ENCODE measurements at regions not wholly inside any gene's neighbourhood (a gene's known extent, or its start where the extent isn't known, plus 50 kb on each side); places are given as distances from the start of the nearest gene placed in this dataset.
A peak's percentile ranks its signal among the peaks of the same experiment; 100 is the strongest.

DNA sequence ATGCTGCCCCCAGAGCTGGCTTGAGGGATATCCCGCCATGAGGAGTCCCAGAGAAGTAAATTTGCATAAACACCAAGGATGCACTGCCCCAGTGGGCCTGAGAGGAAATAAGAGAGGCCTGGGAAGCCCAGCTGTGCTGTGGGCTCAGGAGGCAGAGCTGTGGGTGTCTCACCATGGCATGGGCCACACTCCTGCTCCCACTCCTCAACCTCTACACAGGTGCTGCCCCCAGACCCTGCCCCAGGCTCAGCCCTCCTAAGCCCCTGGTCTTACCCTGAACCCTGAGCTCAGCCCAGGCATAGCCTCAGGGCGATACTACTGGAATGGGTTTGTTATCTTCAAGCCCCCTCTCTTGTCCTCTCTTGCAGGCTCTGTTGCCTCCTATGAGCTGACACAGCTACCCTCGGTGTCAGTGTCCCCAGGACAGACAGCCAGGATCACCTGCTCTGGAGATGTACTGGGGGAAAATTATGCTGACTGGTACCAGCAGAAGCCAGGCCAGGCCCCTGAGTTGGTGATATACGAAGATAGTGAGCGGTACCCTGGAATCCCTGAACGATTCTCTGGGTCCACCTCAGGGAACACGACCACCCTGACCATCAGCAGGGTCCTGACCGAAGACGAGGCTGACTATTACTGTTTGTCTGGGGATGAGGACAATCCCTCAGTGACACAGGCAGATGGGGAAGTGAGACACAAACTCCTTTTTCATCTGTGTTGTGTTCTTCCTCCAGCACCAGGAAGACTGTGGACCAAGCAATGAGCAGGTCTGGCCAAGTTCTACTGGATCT lies 59.9 kb downstream of the GGTLC2 start:
- DNase-seq (ENCODE audit: low spot score) = peak; percentile 22
- H3K4me3 ChIP-seq = no peak overlapping the region
- TF ChIP-seq, protein P1, sequence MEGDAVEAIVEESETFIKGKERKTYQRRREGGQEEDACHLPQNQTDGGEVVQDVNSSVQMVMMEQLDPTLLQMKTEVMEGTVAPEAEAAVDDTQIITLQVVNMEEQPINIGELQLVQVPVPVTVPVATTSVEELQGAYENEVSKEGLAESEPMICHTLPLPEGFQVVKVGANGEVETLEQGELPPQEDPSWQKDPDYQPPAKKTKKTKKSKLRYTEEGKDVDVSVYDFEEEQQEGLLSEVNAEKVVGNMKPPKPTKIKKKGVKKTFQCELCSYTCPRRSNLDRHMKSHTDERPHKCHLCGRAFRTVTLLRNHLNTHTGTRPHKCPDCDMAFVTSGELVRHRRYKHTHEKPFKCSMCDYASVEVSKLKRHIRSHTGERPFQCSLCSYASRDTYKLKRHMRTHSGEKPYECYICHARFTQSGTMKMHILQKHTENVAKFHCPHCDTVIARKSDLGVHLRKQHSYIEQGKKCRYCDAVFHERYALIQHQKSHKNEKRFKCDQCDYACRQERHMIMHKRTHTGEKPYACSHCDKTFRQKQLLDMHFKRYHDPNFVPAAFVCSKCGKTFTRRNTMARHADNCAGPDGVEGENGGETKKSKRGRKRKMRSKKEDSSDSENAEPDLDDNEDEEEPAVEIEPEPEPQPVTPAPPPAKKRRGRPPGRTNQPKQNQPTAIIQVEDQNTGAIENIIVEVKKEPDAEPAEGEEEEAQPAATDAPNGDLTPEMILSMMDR (IDR thresholded peaks at IDR 0.05) = no peak
- H3K27ac ChIP-seq = no peak overlapping the region

DNA sequence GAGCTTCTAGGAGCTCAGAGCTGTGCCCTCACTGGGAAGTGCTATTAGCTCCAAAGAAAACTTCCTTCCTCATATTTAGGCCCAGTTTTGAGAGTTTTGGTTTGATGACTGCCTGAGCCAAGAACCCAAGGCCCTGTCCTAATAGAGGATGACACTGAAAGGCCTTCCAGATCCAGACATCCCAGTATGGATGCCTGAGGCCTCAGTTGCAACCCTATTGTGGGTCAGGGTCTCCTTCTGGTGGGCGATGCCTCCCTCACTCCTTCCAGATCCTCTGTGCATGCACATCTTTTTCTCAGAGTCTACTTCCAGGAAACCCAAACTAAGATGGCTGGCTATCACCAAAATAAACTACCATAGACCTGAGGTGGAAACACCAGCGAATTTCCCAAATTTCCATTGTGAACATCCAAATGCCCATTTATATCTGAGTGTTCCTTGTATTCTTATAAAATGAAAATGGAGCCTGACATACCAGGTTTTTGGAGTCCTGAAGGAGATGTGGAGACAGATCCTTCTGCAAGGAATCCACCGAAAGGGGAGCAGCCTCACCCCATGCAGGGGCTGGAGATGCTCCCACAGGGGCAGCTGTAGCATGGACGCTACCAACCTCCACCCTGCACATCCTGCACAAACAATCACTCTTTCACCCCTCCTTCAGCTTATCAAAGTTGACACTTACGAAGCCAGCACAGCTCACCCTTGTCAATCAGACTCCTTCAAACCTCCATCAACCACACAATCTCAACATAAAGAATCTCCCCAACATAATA lies 61.1 kb downstream of the GGTLC2 start:
- peak; percentile 31 for DNase-seq (ENCODE audit: low spot score)
- Histone ChIP-seq H3K4me3 (no peak overlapping the region), H3K27ac (no peak overlapping the region)
- TF ChIP-seq, protein P1 (IDR thresholded peaks at IDR 0.05) = no peak

DNA sequence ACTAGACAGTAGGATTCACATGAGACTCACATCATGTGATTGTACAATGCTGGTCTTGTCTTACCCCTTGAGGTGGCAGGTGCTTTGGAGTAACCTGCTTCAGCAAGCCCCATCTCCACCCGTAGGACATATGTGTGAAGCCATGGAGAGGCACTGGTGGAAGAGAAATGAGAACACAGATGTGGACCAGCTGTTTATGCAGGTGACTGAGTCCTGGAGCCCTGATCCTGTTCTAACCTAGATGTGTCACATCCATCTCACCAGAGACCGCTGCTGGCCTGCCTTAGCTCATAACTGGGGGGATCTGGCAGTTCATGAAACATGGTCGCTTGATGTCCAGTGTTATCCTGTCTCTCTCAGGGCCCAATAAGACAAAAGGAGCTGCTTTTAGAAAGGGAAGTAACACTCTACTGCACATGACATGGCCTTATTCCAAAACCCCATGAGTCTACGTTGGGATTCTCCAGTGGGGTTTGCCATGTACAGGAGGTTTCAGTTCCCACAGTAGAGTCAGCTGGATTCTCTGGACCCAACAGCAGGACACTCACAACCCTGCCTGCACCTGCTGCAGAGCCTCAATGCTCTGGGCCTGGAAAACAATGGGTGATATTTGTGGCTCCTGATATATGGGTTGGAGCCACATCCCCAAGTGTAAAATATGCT lies 62.0 kb downstream of the GGTLC2 start:
- Histone ChIP-seq H3K27ac (no peak overlapping the region), H3K4me3 (no peak overlapping the region)
- TF ChIP-seq, protein P1 (IDR thresholded peaks at IDR 0.05) = no peak
- peak; percentile 41 for DNase-seq (ENCODE audit: low spot score)

DNA sequence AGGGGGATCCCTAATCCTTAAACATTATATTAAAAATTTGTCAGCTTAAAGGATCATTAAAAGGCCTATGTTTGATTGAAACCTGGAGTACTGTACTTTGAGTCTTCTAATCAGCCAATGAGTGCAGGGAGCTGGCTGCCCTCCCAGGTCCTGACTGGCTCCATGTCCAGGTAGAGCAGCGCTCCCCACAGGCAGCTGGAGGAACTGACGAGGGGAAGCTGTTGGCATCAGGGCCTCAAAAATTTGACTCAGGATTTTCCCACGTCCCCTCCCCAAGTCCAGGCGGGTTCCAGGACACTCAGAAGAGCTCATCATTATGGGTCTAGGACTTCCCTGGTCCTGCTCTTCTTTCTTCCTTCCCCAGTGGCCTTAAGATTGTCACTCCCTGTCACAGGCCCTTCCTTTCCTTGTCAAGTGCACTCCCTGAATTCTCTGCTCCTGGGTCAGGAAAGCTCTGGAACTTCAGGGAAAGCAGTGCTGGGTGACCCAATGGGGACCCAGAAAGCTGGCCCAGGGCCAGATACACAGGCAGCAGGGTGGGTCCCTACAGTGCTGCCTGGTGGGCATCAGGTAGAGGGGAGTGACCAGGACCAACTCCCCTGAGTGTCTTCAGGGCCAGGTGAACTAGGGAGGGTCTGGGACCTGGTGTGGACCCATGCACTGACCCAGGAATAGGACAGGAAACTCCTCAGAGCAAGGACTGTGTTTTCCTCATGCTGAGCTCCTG lies 65.5 kb downstream of the GGTLC2 start:
- H3K4me3 ChIP-seq = no peak overlapping the region
- DNase-seq (ENCODE audit: low spot score) = peak; percentile 35
- TF ChIP-seq, protein P1 (IDR thresholded peaks at IDR 0.05) = no peak
- no peak overlapping the region for H3K27ac ChIP-seq

DNA sequence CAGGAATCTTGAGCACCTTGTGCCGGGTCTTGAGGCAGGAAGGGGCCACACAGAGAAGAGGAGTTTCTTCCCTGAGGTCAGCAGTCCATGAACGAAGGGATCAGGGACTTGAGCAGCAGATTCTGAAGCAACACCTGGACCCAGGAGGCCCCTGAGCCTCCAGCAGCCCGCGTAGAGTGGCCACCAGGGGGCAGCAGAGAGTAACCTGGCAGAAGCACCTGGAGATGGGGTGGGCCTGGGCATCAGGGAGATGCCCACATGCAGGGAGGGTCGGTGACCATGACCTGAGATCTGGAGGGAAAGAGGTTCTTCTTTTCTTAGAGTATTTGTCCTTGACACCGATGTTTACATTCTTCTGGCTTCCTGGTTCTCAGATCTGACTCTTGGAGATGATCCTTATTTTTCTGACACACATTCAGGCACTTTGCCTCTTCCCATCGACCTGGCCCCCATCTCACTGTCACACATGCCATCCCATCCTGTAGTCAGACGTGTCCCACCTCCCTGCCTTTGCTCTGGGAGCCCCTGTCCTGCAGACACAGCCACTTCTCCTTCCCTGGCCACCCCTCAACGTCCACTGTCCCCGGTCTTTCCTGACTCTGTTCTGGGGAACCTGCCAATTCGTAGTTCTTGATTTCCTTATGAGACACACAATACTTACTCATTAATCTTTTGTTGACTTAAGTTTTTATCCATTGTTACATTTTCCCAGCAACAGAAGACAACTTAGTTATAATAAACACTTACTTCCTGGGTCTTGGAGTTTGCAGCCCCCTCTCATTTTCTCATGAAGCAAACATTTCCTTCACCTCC lies 66.5 kb downstream of the GGTLC2 start:
- Histone ChIP-seq H3K4me3 (no peak overlapping the region), H3K27ac (no peak overlapping the region)
- peak; percentile 70 for DNase-seq (ENCODE audit: low spot score)
- TF ChIP-seq, protein P1 (IDR thresholded peaks at IDR 0.05) = peak; percentile 83

DNA sequence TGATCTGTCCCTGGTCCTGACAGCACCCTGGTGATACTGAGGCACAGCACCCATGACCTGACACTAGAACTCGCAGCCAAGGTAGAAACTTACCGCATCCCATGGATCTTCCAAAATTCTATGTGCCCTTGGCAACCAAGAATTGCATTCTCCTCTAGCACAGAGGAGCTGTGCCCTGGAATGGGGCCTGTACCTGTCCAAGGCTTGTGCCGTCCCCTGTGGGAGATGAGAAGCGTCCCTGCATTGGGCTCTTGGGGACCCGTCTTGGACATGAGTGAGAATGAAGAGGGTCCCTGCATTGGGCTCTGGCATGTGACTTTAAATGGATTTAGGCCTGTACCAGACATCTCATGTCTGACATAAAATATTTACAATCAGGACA lies 67.1 kb downstream of the GGTLC2 start:
- H3K4me3 ChIP-seq = no peak overlapping the region
- DNase-seq (ENCODE audit: low spot score) = peak; percentile 24
- no peak overlapping the region for H3K27ac ChIP-seq
- TF ChIP-seq, protein P1 (IDR thresholded peaks at IDR 0.05) = no peak

Measured in coronary artery (tissue), 2 donors.